H7 (cell line): ENCODE measurements at regions not wholly inside any gene's neighbourhood (a gene's known extent, or its start where the extent isn't known, plus 50 kb on each side); places are given as distances from the start of the nearest gene placed in this dataset.

ENCODE experiments used
- DNase-seq: peaks from one replicate; pipeline ENCODE4 v3.0.0; 2012
- H3K27me3 ChIP-seq: 2 replicates; pipeline ENCODE4 v1.6.0; 2011; ENCODE audit warnings: mild to moderate bottlenecking, low read length; ENCODE audit not compliant: control insufficient read depth, insufficient read depth
- H3K36me3 ChIP-seq: replicated peaks from 2 replicates; pipeline ENCODE4 v1.5.1; 2011; ENCODE audit warnings: low read length; ENCODE audit not compliant: control insufficient read depth, insufficient read depth
- H3K4me3 ChIP-seq: 2 replicates; pipeline ENCODE4 v1.5.1; 2011; ENCODE audit warnings: low read depth, mild to moderate bottlenecking, control low read depth, low read length, moderate library complexity; ENCODE audit not compliant: insufficient read depth

DNA sequence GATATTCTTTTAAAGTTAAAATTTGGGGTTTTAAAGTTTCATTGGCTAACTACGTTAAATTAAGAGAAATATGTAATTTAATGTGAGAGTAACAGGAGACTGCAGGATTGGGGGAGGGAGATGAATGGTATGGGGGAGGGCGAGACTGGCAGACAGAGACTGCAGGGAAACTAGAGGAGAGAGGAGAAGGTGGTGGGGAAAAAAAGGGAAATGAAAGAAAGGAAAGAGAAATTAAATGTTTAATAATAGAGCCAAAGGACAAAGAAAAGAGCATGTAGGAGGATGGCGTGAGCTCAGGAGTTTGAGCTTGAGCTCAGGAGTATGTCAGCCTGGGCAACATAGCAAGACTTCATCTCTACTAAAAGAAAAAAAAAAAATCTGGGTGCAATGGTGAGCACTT, 115.9 kb downstream of the RFC3 start:
- no peak for DNase-seq
- H3K27me3 ChIP-seq = no peaks in the 10 kb centered on the region
- no peak overlapping the region for H3K4me3 ChIP-seq
- no peaks in the 10 kb centered on the region for H3K36me3 ChIP-seq

DNA sequence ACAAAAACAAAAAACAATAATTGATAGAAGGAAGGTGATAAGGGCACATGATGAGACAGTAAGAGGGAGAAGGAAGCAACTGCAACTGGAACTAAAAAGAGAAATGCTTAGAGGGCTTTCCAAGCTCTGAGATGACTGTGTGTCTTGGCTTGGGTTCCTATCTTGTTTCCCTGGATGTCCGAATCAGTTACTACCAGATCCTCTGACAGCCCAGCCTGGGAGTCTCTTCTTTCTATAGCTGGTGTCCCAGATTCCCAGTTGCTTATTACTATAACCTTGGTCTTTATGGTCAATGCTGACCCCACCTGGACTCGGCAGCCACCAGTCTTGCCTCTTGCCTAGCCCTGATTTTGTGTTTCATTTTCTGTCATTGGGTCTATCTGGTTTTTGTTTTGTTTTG, 116.4 kb downstream of the RFC3 start:
- no peaks in the 10 kb centered on the region for H3K36me3 ChIP-seq
- H3K4me3 ChIP-seq = no peak overlapping the region
- no peak for DNase-seq

DNA sequence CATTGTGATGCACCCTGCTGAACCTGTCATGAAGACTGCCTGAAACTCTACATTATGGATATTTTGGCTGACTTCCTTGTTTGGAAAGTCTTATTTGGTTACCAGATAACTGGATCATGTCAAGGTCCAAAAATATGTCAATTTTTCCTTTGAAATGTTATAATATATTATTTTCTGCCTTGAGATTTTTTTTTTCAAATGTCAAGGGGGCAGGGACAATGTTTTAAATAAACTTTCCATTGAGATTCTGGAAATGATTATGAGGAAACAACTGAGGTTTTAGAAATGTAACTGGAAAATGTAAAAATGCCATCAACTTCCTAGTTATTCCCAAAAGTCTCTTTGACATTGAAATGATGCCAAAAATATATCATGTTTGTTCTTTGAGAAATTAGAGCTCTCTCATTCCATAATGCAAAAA, 117.0 kb downstream of the RFC3 start:
- no peak overlapping the region for H3K4me3 ChIP-seq
- H3K36me3 ChIP-seq = no peaks in the 10 kb centered on the region
- no peaks in the 10 kb centered on the region for H3K27me3 ChIP-seq
- DNase-seq = no peak

More for the DNA sequence above, 116.4 kb downstream of the RFC3 start:
- no peaks in the 10 kb centered on the region for H3K27me3 ChIP-seq

DNA sequence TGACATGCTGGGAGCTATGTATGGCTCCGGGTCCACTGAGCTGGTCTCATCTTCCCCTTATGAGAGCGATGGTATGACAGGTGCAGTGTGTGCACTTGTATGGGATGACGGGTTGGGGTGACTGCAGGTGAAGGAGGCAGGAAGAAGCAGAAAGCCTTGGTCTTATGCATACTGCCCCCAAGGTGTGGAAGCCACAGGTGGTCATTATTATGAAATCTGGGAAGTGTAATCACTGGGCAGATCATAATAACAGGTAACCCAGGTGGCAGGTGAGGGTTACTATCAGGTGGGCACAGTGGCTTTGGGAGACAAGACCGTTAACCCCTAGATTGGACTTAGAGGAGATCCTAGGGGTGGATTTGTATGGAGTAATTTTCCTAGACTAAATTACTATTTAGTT, 118.0 kb downstream of the RFC3 start:
- DNase-seq = no peak
- no peaks in the 10 kb centered on the region for H3K27me3 ChIP-seq
- no peak overlapping the region for H3K4me3 ChIP-seq
- no peaks in the 10 kb centered on the region for H3K36me3 ChIP-seq

DNA sequence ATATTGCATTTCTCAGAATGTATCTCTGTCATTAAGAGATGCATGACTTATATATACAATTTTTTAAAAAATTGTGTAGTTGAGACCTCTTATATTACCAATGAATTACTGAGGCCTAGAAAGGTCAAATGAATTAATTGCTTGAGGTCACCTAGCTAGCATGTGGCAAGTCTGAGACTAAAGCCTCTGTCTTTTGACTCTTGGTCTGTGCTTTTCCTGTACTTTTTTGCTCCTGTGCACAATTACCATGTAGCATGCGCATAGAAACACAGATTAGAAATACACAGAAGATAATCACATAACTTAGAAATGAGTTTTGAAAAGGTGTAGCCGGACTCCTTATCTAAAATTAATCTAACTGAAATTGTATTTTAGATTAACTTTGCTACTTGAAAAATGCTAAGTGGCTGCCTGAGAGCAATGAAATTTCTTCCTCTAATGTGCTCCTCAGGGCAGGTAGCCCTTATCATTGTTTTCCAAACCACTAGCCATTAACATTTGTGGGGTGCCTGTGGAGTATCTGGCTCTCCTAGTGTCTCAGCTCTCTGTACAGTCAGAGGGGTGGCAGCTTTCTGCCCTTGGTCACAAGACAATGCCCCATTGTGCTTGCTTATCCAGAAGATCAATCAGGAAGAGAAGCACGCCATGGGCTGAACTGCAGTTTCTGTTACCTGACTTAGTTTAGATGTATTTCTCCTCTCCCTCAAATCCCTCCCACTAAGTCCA, 119.6 kb downstream of the RFC3 start:
- no peak overlapping the region for H3K4me3 ChIP-seq
- DNase-seq = peak; percentile 5
- H3K27me3 ChIP-seq = no peaks in the 10 kb centered on the region
- no peaks in the 10 kb centered on the region for H3K36me3 ChIP-seq

DNA sequence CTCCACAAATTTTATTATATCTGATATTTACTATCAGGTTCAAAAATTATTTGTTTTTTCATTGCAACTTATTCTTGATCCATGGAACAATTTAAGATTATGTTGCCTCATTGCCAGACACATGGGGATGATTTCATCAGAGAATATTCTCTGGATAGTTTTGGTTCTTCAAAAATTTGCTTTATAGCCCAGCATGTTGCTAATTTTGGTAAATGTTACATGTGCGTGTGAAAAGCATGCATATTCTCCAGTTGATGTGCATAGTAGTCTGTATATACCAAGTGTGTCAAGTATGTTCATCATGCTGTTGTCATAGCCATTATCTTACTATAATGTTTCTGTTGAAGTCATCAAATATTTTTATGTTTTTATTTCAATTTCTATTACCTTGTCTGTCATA, 122.3 kb downstream of the RFC3 start:
- Histone ChIP-seq H3K4me3 (no peak overlapping the region), H3K36me3 (no peaks in the 10 kb centered on the region), H3K27me3 (no peaks in the 10 kb centered on the region)
- no peak for DNase-seq

DNA sequence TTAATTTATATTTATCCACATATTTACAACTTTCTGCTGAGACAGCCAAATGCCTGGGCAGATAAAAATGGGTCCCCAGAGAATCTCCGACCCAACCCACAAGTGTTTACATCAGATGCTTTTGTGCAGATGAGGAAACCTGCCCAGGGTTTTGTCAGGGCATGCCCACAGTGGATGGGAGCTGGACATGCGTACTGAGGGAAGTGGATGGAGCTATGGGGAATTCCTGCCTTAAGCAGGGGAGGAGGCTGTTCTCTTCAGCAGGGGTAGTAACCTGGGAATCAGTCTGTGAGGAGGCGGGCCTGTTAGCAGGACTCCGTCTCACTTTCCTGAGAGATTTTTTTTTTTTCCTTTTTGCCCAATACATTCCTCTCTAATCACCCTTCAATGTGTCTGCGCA, 122.9 kb downstream of the RFC3 start:
- H3K4me3 ChIP-seq = no peak overlapping the region
- no peaks in the 10 kb centered on the region for H3K36me3 ChIP-seq
- peak; percentile 15 for DNase-seq
- no peaks in the 10 kb centered on the region for H3K27me3 ChIP-seq

DNA sequence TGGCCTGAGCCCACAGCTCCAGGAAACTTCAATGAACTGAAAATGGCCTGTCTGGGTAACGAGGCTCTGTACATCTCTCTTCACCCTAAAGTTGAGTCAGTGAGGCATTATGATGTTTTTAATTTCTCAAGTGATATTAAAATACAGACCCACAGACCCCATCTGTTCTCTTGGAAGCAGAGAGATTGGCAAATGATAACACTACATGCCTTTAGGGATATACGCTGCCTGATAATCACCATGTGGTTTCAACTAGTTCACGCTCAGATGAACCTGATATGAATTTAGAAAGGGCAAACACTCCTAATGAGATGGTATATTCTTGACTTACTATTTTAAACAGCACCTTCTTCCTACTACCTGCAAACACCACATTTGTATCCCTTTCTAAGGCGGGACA, 127.5 kb downstream of the RFC3 start:
- Histone ChIP-seq H3K27me3 (no peaks in the 10 kb centered on the region), H3K36me3 (no peaks in the 10 kb centered on the region), H3K4me3 (no peak overlapping the region)
- DNase-seq = no peak

DNA sequence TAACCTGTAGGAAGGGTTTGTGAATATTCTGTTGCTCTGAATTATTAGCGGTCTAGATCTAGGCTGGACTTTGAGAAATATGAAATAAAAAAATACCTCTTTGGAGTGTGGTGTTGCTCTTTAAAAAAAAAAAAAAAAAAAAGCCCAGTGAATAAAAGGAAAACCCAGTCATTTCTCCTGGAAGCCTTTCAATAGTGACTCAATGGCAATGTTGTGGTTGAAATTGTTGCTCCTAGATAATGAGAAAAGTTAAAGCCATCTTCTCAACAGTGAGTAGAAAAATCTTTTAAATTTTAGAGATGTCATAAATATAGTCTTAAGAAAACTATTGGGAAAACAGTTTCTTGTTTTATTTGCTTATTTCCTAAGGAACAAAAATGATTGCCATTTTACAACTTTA, 135.3 kb downstream of the RFC3 start:
- H3K4me3 ChIP-seq = no peak overlapping the region
- no peaks in the 10 kb centered on the region for H3K27me3 ChIP-seq
- no peak for DNase-seq
- H3K36me3 ChIP-seq = no peaks in the 10 kb centered on the region

DNA sequence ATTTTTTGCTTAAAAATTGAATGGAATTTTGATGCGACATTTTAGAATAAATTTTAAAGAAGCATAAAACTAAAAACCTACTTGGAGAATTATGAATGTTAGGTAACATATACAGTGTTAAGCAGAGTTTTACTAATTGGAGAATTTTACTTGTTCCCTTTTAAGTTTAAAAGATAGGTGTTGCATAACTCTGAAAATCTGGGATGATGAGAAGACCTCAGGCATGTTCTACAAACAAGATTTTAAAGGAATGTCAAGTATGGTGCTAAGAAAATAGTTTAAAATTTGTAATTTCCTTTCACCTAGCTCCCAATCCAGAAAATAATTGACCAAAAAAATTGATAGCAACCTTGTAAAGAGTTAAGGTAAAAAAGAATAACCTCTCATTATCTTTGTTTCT, 135.8 kb downstream of the RFC3 start:
- DNase-seq = no peak
- H3K4me3 ChIP-seq = no peak overlapping the region
- no peaks in the 10 kb centered on the region for H3K27me3 ChIP-seq
- H3K36me3 ChIP-seq = no peaks in the 10 kb centered on the region

DNA sequence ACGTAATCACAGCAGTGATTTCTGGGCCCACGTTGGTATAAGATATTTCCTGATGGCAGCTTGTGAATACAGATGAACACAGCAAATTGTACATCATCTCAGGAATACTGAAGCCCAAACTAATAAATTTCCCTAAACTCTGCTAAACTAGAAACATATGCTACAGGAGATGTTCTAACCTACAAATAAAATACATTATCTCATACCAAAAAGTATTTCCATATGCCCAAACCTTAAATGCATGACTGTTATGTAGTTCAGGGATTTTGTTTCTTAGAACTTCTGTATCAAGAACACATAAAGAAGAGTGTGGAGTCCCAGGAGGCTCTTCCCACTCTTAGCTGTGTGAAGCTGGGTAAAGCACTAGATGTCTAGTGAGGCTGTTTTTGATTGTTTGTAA, 138.4 kb downstream of the RFC3 start:
- DNase-seq = no peak
- Histone ChIP-seq H3K4me3 (no peak overlapping the region), H3K36me3 (no peaks in the 10 kb centered on the region), H3K27me3 (no peaks in the 10 kb centered on the region)

DNA sequence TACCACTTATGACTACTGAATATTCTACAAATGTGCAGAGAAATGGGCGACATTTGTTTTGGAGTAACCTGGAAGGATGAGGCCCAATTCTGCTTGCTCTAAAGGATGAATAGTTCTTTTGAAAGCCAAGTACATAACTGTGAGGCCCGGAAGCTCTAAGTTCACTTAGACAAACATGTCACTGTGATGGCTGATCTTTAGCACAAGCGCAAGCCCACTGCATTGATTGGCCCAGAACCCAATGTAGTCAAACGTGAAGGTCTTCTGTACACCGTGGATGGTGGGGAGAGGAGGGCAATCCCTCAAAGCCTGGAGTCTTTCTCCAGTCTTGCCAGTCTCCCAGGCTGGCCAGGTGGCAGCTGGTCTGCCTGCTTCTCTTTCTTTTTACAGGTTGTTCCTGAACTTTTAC, 139.6 kb downstream of the RFC3 start:
- Histone ChIP-seq H3K4me3 (no peak overlapping the region), H3K27me3 (no peaks in the 10 kb centered on the region), H3K36me3 (no peaks in the 10 kb centered on the region)
- no peak for DNase-seq

DNA sequence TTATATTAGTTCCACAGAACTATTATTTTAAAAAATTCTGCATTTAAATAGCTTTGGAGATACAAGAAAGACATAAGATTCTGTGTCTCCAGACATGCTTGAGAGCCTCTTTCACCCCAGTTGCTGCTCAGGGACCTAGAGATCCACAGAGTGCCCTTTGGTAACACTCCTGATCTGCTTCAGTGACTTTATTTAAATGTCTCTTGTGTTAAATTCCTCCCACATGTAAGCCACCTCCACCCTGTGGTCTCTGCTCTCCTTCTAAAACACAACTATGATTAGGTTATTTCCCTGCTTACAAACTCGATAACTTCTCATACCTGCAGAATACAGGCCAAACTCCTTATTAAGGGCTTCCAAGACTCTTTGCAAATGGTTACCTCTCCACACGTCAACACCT, 141.0 kb downstream of the RFC3 start:
- no peak overlapping the region for H3K4me3 ChIP-seq
- H3K36me3 ChIP-seq = no peaks in the 10 kb centered on the region
- no peak for DNase-seq
- H3K27me3 ChIP-seq = no peaks in the 10 kb centered on the region

DNA sequence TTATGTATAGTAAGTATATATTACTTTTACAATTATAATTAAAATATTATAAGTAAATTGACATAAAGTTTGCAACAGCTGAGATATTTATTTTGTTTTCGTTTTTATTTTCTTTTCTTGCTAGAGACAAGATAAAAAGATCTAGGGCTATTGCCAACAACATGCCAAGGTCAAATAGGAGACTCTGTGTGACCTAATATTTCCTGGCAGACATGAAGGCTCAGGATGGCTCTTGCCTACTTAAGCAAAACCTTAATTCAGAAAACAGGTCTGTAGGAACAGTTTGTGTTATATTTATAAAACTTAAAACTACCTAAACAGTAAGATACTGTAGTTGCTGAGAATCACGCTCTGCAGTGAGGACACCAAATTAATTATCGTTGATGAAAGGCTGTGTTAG, 145.2 kb downstream of the RFC3 start:
- H3K36me3 ChIP-seq = no peaks in the 10 kb centered on the region
- H3K27me3 ChIP-seq = no peaks in the 10 kb centered on the region
- H3K4me3 ChIP-seq = no peak overlapping the region
- no peak for DNase-seq

DNA sequence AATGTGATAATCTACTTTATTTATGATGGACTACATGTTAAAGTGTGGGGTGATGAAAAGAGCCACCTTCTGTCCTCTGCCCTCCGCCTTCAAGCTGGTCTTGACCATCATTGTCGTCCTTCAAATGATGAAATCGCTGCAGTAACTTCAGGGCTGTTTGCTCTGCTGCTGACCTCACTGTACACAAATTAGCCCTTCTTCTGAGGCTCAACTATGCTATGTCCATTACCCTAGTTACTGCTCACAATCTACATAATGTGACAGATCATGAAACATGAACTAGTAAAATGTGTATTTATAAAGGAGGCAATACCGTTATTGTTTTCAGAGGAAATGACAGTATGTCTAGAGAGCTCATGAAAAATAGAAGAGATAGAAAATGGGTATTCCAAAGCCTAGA, 145.9 kb downstream of the RFC3 start:
- Histone ChIP-seq H3K27me3 (no peaks in the 10 kb centered on the region), H3K4me3 (no peak overlapping the region), H3K36me3 (no peaks in the 10 kb centered on the region)
- DNase-seq = no peak
